Subcutaneous abdominal adipose tissue (tissue), 5 donors: ENCODE measurements at regions not wholly inside any gene's neighbourhood (a gene's known extent, or its start where the extent isn't known, plus 50 kb on each side); places are given as distances from the start of the nearest gene placed in this dataset.
"Not testable (repeated sequence)": the region's sequence is repeated elsewhere in the genome, so short reads cannot be mapped to it uniquely, and the experiment has no call there.

Source experiments
- H3K27ac ChIP-seq: one replicate; pipeline ENCODE4 v1.7.0; 2013; ENCODE audit warnings: low read depth, mild to moderate bottlenecking, inconsistent platforms, low read length, moderate library complexity
- H3K27me3 ChIP-seq, 5 donors: one replicate each; pipeline ENCODE4 v1.7.0; 2013; ENCODE audit warnings: low read length in 5 of 5, inconsistent platforms in 1 of 5; ENCODE audit not compliant: control insufficient read depth in 5 of 5, insufficient read depth in 4 of 5
- H3K36me3 ChIP-seq, 5 donors: one replicate each; pipeline ENCODE4 v1.7.0; 2013; ENCODE audit warnings: low read length in 5 of 5; ENCODE audit not compliant: control insufficient read depth in 5 of 5, insufficient read depth in 5 of 5
- H3K4me1 ChIP-seq, 5 donors: one replicate each; pipeline ENCODE4 v1.7.0; 2013; ENCODE audit warnings: low read length in 5 of 5, mild to moderate bottlenecking in 3 of 5, moderate library complexity in 1 of 5; ENCODE audit not compliant: control insufficient read depth in 5 of 5, insufficient read depth in 5 of 5
- H3K4me3 ChIP-seq, 5 donors: one replicate each; pipeline ENCODE4 v1.7.0; 2013; ENCODE audit warnings: low read length in 5 of 5, low read depth in 1 of 5
- H3K9ac ChIP-seq, 5 donors: one replicate each; pipeline ENCODE4 v1.7.0; 2013; ENCODE audit warnings: low read length in 5 of 5, mild to moderate bottlenecking in 4 of 5, moderate library complexity in 3 of 5
- H3K9me3 ChIP-seq, 5 donors: one replicate each; pipeline ENCODE4 v1.7.0; 2013; ENCODE audit warnings: low read length in 5 of 5; ENCODE audit not compliant: control insufficient read depth in 5 of 5
- donor health status: healthy.
- donor health status: healthy.
- donor health status: healthy.
- donor health status: healthy.
- donor health status: healthy.

DNA sequence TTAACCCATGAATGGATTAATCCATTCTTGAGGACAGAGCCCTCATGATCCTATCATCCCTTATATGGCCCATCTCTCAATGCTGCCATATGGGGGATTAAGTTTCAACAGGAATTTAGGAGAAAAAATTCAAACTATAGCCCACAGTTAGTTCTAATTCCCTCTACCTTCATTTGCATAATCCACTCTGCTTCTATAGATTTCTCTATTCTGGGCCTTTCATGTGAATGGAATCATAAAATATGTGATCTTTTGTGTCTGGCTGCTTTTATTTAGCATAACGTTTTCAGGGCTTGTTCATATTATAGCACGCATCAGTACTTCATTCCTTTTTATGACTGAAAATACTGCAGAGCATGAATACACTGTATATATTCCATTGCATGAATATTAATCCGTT, 55.4 kb downstream of the CTSL start:
- no peaks in the 10 kb centered on the region for H3K9me3 ChIP-seq
- no peaks in the 10 kb centered on the region for H3K36me3 ChIP-seq
- H3K9ac ChIP-seq, result no peak overlapping the region
- no peak overlapping the region for H3K27ac ChIP-seq
- no peaks in the 10 kb centered on the region for H3K27me3 ChIP-seq
- no peaks in the 10 kb centered on the region for H3K4me1 ChIP-seq
- H3K4me3 ChIP-seq, result no peak overlapping the region

- Histone ChIP-seq H3K9ac (no peak overlapping the region), H3K36me3 (no peaks in the 10 kb centered on the region), H3K9me3 (no peaks in the 10 kb centered on the region), H3K4me3 (no peak overlapping the region), H3K27ac (no peak overlapping the region), H3K27me3 (no peaks in the 10 kb centered on the region), H3K4me1 (no peaks in the 10 kb centered on the region)
Observed at GRCh38 chr9:87783180-87783579, 57.3 kb downstream of the CTSL start.

DNA sequence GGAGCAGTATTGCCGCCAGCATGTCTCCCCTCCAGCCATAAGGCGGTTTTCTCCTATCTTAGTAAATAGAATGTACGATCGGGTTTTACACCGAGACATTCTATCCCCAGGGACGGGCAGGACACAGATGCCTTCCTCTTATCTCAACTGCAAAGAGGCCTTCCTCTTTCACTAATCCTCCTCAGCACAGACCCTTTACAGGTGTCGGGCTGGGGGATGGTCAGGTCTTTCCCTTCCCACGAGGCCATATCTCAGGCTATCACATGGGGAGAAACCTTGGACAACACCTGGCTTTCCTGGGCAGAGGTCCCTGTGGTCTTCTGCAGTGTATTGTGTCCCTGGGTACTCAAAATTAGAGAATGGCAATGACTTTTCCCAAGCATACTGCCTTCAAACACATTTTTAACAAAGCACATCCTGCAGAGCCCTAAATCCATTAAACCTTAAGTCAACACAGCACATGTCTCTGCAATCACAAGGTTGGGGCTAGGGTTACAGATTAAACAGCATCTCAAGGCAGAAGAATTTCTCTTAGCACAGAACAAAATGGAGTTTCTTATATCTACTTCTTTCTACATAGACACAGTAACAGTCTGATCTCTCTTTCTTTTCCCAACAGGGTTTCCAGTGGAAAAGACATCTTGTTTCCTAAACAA, 59.5 kb downstream of the CTSL start:
- H3K4me1 ChIP-seq, H3K27ac ChIP-seq, H3K9ac ChIP-seq, H3K9me3 ChIP-seq, H3K27me3 ChIP-seq, H3K4me3 ChIP-seq, H3K36me3 ChIP-seq: not testable (repeated sequence)

- H3K4me3 ChIP-seq, result no peak overlapping the region
- no peaks in the 10 kb centered on the region for H3K4me1 ChIP-seq
- no peaks in the 10 kb centered on the region for H3K27me3 ChIP-seq
- H3K9ac ChIP-seq, result no peak overlapping the region
- no peak overlapping the region for H3K27ac ChIP-seq
- no peaks in the 10 kb centered on the region for H3K9me3 ChIP-seq
- no peaks in the 10 kb centered on the region for H3K36me3 ChIP-seq
Observed at GRCh38 chr9:87786423-87786822, 60.5 kb downstream of the CTSL start.

- Histone ChIP-seq H3K4me1 (no peaks in the 10 kb centered on the region), H3K27me3 (no peaks in the 10 kb centered on the region), H3K9me3 (no peaks in the 10 kb centered on the region), H3K27ac (no peak overlapping the region), H3K4me3 (no peak overlapping the region), H3K9ac (no peak overlapping the region), H3K36me3 (no peaks in the 10 kb centered on the region)
Observed at GRCh38 chr9:87786876-87787275, 61.0 kb downstream of the CTSL start.

DNA sequence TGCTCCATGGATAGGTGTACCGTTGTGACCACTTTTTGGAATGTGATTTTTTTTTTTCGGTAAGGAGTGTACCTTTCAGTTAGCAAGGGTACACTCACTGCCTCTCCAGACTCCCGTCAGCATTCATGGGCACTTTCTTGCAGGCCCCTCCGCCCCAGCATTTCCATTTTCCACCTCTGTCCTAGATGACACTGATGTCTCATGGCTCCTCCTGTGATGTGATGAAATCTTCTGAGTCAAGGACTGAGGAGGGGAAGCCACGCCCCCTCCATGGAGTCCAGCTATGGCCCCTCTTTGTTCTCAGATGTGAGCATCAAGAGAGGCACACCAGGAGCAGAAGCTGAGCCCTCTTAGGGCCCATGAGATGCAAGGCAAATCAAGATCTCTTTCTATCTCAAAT, 61.8 kb downstream of the CTSL start:
- Histone ChIP-seq H3K4me3 (no peak overlapping the region), H3K9me3 (no peaks in the 10 kb centered on the region), H3K27ac (no peak overlapping the region), H3K36me3 (no peaks in the 10 kb centered on the region), H3K9ac (no peak overlapping the region), H3K4me1 (peaks cover 0 to 5% (median 0%) of the 10 kb centered on the region in 5 donors), H3K27me3 (no peaks in the 10 kb centered on the region)

DNA sequence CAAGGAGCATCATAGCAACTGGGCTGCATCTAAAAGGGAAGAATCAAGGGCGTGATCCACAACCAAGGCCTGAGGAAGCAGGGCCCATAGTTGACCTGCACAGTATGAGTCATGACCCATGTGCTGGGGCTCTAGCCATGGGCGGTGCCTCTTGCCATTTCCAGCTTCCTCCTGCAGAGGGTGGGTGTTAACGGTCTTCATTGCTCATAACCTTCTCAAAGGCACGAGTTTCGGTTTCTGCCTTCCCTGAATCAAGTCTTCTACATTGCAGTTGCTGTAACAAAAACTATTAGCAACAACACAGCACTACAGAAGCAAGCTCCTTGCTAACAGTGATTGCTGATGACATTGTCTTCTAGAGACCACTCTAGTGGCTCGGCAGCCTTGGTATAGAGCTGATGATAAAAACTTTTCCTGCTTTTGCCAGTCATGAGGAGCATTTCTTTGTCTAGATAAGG, 66.9 kb downstream of the CTSL start:
- Histone ChIP-seq H3K4me1 (peaks cover 6 to 27% (median 20%) of the 10 kb centered on the region in 5 donors), H3K36me3 (no peaks in the 10 kb centered on the region), H3K27ac (peak overlapping the region; percentile 96), H3K9ac (peak overlapping the region in 4 of 5 donors; percentile 10 to 69 (median 46)), H3K27me3 (no peaks in the 10 kb centered on the region), H3K9me3 (no peaks in the 10 kb centered on the region), H3K4me3 (peak overlapping the region in 3 of 5 donors; percentile 34 to 45 (median 40))

- Histone ChIP-seq H3K27ac (peak overlapping the region; percentile 96), H3K4me1 (peaks cover 6 to 27% (median 20%) of the 10 kb centered on the region in 5 donors)
Observed at GRCh38 chr9:87793292-87793691, 67.4 kb downstream of the CTSL start.

DNA sequence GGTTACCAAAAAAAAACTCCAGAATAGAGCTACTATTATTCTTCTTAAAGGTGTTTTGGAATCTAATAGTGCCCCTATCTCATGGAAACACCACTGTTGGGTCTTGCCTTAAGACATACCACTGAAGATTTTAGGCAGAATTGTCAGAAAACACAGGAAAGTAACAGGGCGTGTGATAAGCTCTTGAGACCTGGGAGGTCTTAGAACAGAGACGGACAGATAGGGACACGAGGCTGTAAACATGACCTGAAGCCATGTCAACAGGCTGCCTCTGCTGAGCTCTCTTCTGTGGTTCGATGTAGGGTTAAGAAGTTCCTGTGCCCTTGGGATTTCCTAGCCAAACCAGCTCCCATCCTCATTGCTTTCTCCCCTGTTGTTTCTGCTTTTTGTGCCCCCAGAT, 69.3 kb downstream of the CTSL start:
- Histone ChIP-seq H3K4me1 (peaks cover 6 to 27% (median 20%) of the 10 kb centered on the region in 5 donors), H3K36me3 (no peaks in the 10 kb centered on the region), H3K9ac (no peak overlapping the region), H3K27me3 (no peaks in the 10 kb centered on the region), H3K9me3 (no peaks in the 10 kb centered on the region), H3K4me3 (no peak overlapping the region), H3K27ac (peak overlapping the region; percentile 34)

More at GRCh38 chr9:87793292-87793691, 67.4 kb downstream of the CTSL start:
- peak overlapping the region in 4 of 5 donors; percentile 10 to 69 (median 46) for H3K9ac ChIP-seq
- no peaks in the 10 kb centered on the region for H3K36me3 ChIP-seq
- peak overlapping the region in 3 of 5 donors; percentile 34 to 45 (median 40) for H3K4me3 ChIP-seq
- no peaks in the 10 kb centered on the region for H3K27me3 ChIP-seq
- no peaks in the 10 kb centered on the region for H3K9me3 ChIP-seq

- Histone ChIP-seq H3K4me1 (peaks cover 6 to 27% (median 20%) of the 10 kb centered on the region in 5 donors), H3K27ac (peak overlapping the region; percentile 84), H3K36me3 (no peaks in the 10 kb centered on the region), H3K4me3 (no peak overlapping the region), H3K9ac (no peak overlapping the region), H3K9me3 (no peaks in the 10 kb centered on the region), H3K27me3 (no peaks in the 10 kb centered on the region)
Observed at GRCh38 chr9:87796196-87796595, 70.3 kb downstream of the CTSL start.
